IMR-90 (cell line): ENCODE measurements at regions not wholly inside any gene's neighbourhood (a gene's known extent, or its start where the extent isn't known, plus 50 kb on each side); places are given as distances from the start of the nearest gene placed in this dataset.

Experiments used
- ATAC-seq: fragments of 200-7000 bp; cut with Tn5 transposase; 2 replicates; pipeline ENCODE4 v1.9.1; 2020; ENCODE audit warnings: low read depth, mild to moderate bottlenecking, moderate library complexity
- BruUV-seq: library from RNA; stranded (reverse); fragments of 400-500 nt; replicated peaks from 2 replicates; lab custom pipeline; 2021; lab: Mats Ljungman, UMichigan
- CTCF ChIA-PET: fragments of 300-600 bp; formaldehyde crosslinking; extraction: SDS; loops from one replicate; lab custom pipeline; 2021; ENCODE audit warnings: antibody characterized with exemption; lab: Yijun Ruan, JAX
- POLR2A ChIA-PET: fragments of 300-600 bp; sonication (Branson Sonifier 250); formaldehyde crosslinking; loops from one replicate; lab custom pipeline; 2022; ENCODE audit warnings: antibody characterized with exemption; ENCODE audit not compliant: unreplicated experiment; lab: Charles Lee
- DNase-seq: peaks from one replicate; pipeline ENCODE4 v3.0.0; 2013
- H2AFZ ChIP-seq: replicated peaks from 2 replicates; pipeline ENCODE3; 2013; ENCODE audit warnings: low read length, mild to moderate bottlenecking; ENCODE audit not compliant: poor library complexity
- H2AK5ac ChIP-seq: 2 replicates; pipeline ENCODE4 v1.6.1; 2013; ENCODE audit warnings: low read depth, low read length, inconsistent platforms
- H2AK9ac ChIP-seq: replicated peaks from 2 replicates; pipeline ENCODE3; 2013; ENCODE audit warnings: mild to moderate bottlenecking, low read depth, low read length, moderate library complexity; ENCODE audit not compliant: poor library complexity
- H2BK120ac ChIP-seq: 2 replicates; pipeline ENCODE4 v1.6.1; 2013; ENCODE audit warnings: low read depth, low read length, inconsistent platforms
- H2BK15ac ChIP-seq: 3 replicates; pipeline ENCODE4 v1.6.1; 2013; ENCODE audit warnings: low read depth, low read length, inconsistent platforms
- H2BK20ac ChIP-seq: 2 replicates; pipeline ENCODE4 v1.6.1; 2013; ENCODE audit warnings: low read depth, mild to moderate bottlenecking, inconsistent platforms, low read length, moderate library complexity
- H2BK5ac ChIP-seq: 2 replicates; pipeline ENCODE4 v1.6.1; 2013; ENCODE audit warnings: mild to moderate bottlenecking, low read depth, low read length, inconsistent platforms; ENCODE audit not compliant: poor library complexity, severe bottlenecking
- H3K14ac ChIP-seq: replicated peaks from 2 replicates; pipeline ENCODE4 v1.6.1; 2013; ENCODE audit warnings: low read depth, low read length, inconsistent platforms
- H3K18ac ChIP-seq: 2 replicates; pipeline ENCODE4 v1.6.1; 2013; ENCODE audit warnings: low read depth, low read length, control low read depth
- H3K23ac ChIP-seq: 2 replicates; pipeline ENCODE4 v1.6.1; 2013; ENCODE audit warnings: low read depth, low read length, inconsistent platforms
- H3K27ac ChIP-seq: 2 replicates; pipeline ENCODE4 v1.5.1; 2013; ENCODE audit warnings: mild to moderate bottlenecking, control low read depth, low read length; ENCODE audit not compliant: insufficient read depth
- H3K27me3 ChIP-seq: 2 replicates; pipeline ENCODE4 v1.6.1; 2013; ENCODE audit warnings: low read length; ENCODE audit not compliant: control insufficient read depth, insufficient read depth
- H3K36me3 ChIP-seq: 2 replicates; pipeline ENCODE4 v1.6.1; 2013; ENCODE audit warnings: low read length, mixed read lengths; ENCODE audit not compliant: control insufficient read depth, insufficient read depth
- H3K4ac ChIP-seq: 2 replicates; pipeline ENCODE4 v1.6.1; 2013; ENCODE audit warnings: low read depth, low read length, inconsistent platforms
- H3K4me1 ChIP-seq: 2 replicates; pipeline ENCODE4 v1.6.1; 2013; ENCODE audit warnings: low read length, mixed read lengths; ENCODE audit not compliant: control insufficient read depth, insufficient read depth
- H3K4me2 ChIP-seq: 2 replicates; pipeline ENCODE4 v1.6.1; 2013; ENCODE audit warnings: low read depth, mild to moderate bottlenecking, control low read depth, low read length, moderate library complexity
- H3K4me3 ChIP-seq: 2 replicates; pipeline ENCODE4 v1.5.1; 2013; ENCODE audit warnings: low read depth, mild to moderate bottlenecking, control low read depth, low read length, moderate library complexity; ENCODE audit not compliant: insufficient read depth
- H3K56ac ChIP-seq: 2 replicates; pipeline ENCODE4 v1.6.1; 2013; ENCODE audit warnings: low read length, inconsistent platforms; ENCODE audit not compliant: insufficient read depth; ENCODE audit errors: extremely low read depth
- H3K79me1 ChIP-seq, 2 experiments: 2 replicates each; pipeline ENCODE4 v1.6.1; 2013; ENCODE audit warnings: low read length in 2 of 2, inconsistent platforms in 1 of 2, low read depth in 1 of 2
- H3K9ac ChIP-seq: 2 replicates; pipeline ENCODE4 v1.6.1; 2013; ENCODE audit warnings: low read depth, low read length, control low read depth
- H3K9me1 ChIP-seq: 2 replicates; pipeline ENCODE4 v1.6.1; 2013; ENCODE audit warnings: low read length, inconsistent platforms; ENCODE audit not compliant: insufficient read depth
- H3K9me3 ChIP-seq: 2 replicates; pipeline ENCODE4 v1.6.1; 2013; ENCODE audit warnings: low read length; ENCODE audit not compliant: control insufficient read depth, insufficient read depth
- H4K20me1 ChIP-seq: 2 replicates; pipeline ENCODE4 v1.6.1; 2013; ENCODE audit warnings: low read length, inconsistent platforms; ENCODE audit not compliant: insufficient read depth
- H4K5ac ChIP-seq: 2 replicates; pipeline ENCODE4 v1.6.1; 2013; ENCODE audit warnings: mild to moderate bottlenecking, low read depth, low read length, control low read depth
- H4K8ac ChIP-seq, 2 experiments: 2 replicates each; pipeline ENCODE4 v1.6.1; 2013; ENCODE audit warnings: low read depth in 2 of 2, low read length in 2 of 2, control low read depth in 1 of 2, inconsistent platforms in 1 of 2
- H4K91ac ChIP-seq: 2 replicates; pipeline ENCODE4 v1.6.1; 2013; ENCODE audit warnings: low read depth, low read length, inconsistent platforms; ENCODE audit not compliant: insufficient read depth
- CEBPB ChIP-seq: IDR thresholded peaks from 2 replicates; pipeline ENCODE4 v1.6.1; 2012; ENCODE audit warnings: low read depth, low read length, improper control_type of control experiment
- CTCF ChIP-seq: conservative IDR thresholded peaks from 2 replicates; pipeline ENCODE4 v1.5.1; 2012; ENCODE audit warnings: mild to moderate bottlenecking, low read depth, low read length, improper control_type of control experiment
- ELK1 ChIP-seq: fragments of 150-350 bp; IDR thresholded peaks from 2 replicates; pipeline ENCODE4 v1.6.1; 2016; ENCODE audit warnings: low read depth, mild to moderate bottlenecking, low read length, moderate library complexity, borderline replicate concordance
- MAZ ChIP-seq: IDR thresholded peaks from 2 replicates; pipeline ENCODE4 v1.6.1; 2012; ENCODE audit warnings: low read depth, mild to moderate bottlenecking, low read length, improper control_type of control experiment, moderate library complexity, borderline replicate concordance
- NFE2L2 ChIP-seq: fragments of 150-350 bp; IDR thresholded peaks from 2 replicates; pipeline ENCODE4 v1.6.1; 2016; ENCODE audit warnings: low read depth, mild to moderate bottlenecking, low read length
- POLR2A ChIP-seq: IDR thresholded peaks from 2 replicates; pipeline ENCODE4 v1.6.1; 2012; ENCODE audit warnings: mild to moderate bottlenecking, low read depth, low read length
- SMC3 ChIP-seq: fragments of 150-350 bp; IDR thresholded peaks from 2 replicates; pipeline ENCODE4 v1.6.1; 2016; ENCODE audit warnings: low read depth, mild to moderate bottlenecking, antibody characterized with exemption, low read length, moderate library complexity
- USF2 ChIP-seq: fragments of 150-350 bp; IDR thresholded peaks from 2 replicates; pipeline ENCODE4 v1.6.1; 2017; ENCODE audit warnings: mild to moderate bottlenecking, antibody characterized with exemption, low read length, low read depth
- WGBS, 2 experiments: methylation state at CpG; one replicate each; pipeline versions ENCODE4 v1.1.5 to v1.1.7; 2013; ENCODE audit warnings: missing lambda C conversion rate in 2 of 2; ENCODE audit not compliant: insufficient read length in 1 of 2; ENCODE audit errors: extremely low coverage in 2 of 2; 5-methylcytosine and 5-hydroxymethylcytosine counted together
- dilution Hi-C: fragments of 300-500 bp; cut with HindIII; formaldehyde crosslinking; loops from one replicate; pipeline ENCODE4 v1.14.3; 2018; ENCODE audit warnings: low sequenced_read_pairs; ENCODE audit not compliant: unreplicated experiment
- in situ Hi-C: fragments of 300-500 bp; cut with MboI; formaldehyde crosslinking; loops from 3 replicates; pipeline ENCODE4 v1.14.3; 2019; ENCODE audit warnings: low sequenced_read_pairs, inconsistent platforms, mixed read lengths
- intact Hi-C: fragments of 100-400 bp; cut with micrococcal nuclease; formaldehyde crosslinking; loops from 2 replicates; pipeline ENCODE4 v1.10.0; 2022

GRCh38 chr11:71302911-71303310 is 50.5 kb upstream of the SHANK2 start:
- Histone ChIP-seq H4K5ac (no peak overlapping the region), H3K4me3 (no peak overlapping the region), H3K9ac (no peak overlapping the region), H3K4me1 (peaks cover 32% of the 10 kb centered on the region), H2BK5ac (no peak overlapping the region), H2AFZ (no peak overlapping the region), H3K9me1 (peaks cover 13% of the 10 kb centered on the region), H2AK5ac (no peak overlapping the region), H3K36me3 (no peaks in the 10 kb centered on the region), H2BK20ac (no peak overlapping the region), H3K4ac (peak overlapping the region; percentile 69), H3K14ac (no peak overlapping the region), H3K4me2 (no peak overlapping the region), H3K27ac (no peak overlapping the region), H2BK15ac (no peak overlapping the region; the same call in 2 of the 3 replicates), H3K27me3 (no peaks in the 10 kb centered on the region), H4K8ac (no peak overlapping the region), H2BK120ac (peak overlapping the region; percentile 42), H3K79me1 (no peaks in the 10 kb centered on the region), H3K18ac (peak overlapping the region; percentile 10; the same call in 1 of the 2 replicates), H4K20me1 (no peaks in the 10 kb centered on the region), H3K23ac (no peak overlapping the region), H2AK9ac (no peak overlapping the region), H4K91ac (no peak overlapping the region), H3K56ac (no peak overlapping the region), H3K9me3 (no peaks in the 10 kb centered on the region)
- CTCF ChIA-PET, result no interaction called here
- BruUV-seq, result no TSS peak
- no peak for ATAC-seq
- intact Hi-C loops (no loop called here), dilution Hi-C loops (no loop called here), in situ Hi-C loops (no loop called here)
- POLR2A ChIA-PET, result no interaction called here
- no peak for TF ChIP-seq MAZ
- no peak for TF ChIP-seq ELK1
- no peak for TF ChIP-seq SMC3
- no peak for TF ChIP-seq CTCF
- TF ChIP-seq NFE2L2, result no peak
- TF ChIP-seq CEBPB, result no peak
- TF ChIP-seq USF2, result no peak
- TF ChIP-seq POLR2A, result no peak
- no CpG with 5 or more reads among the region's 2 CpGs for WGBS, 2 experiments
- DNase-seq, result no peak
